GM21423 (cell line): ENCODE measurements at regions not wholly inside any gene's neighbourhood (a gene's known extent, or its start where the extent isn't known, plus 50 kb on each side); places are given as distances from the start of the nearest gene placed in this dataset.

Source experiments
- ATAC-seq: cut with Tn5 transposase; IDR thresholded peaks from one replicate; pipeline ENCODE4 v1.9.1; 2021; ENCODE audit warnings: mild to moderate bottlenecking, moderate library complexity; ENCODE audit not compliant: unreplicated experiment

GRCh38 chr3:72441284-72441994 is 406.8 kb downstream of the SHQ1 start:
- ATAC-seq: no peak

- no peak for ATAC-seq
Observed at GRCh38 chr3:72440491-72440890, 407.8 kb downstream of the SHQ1 start.

GRCh38 chr3:72439321-72440183 is 408.7 kb downstream of the SHQ1 start:
- ATAC-seq: peak; percentile 66

GRCh38 chr3:72437661-72438406 is 410.4 kb downstream of the SHQ1 start:
- ATAC-seq: no peak

DNA sequence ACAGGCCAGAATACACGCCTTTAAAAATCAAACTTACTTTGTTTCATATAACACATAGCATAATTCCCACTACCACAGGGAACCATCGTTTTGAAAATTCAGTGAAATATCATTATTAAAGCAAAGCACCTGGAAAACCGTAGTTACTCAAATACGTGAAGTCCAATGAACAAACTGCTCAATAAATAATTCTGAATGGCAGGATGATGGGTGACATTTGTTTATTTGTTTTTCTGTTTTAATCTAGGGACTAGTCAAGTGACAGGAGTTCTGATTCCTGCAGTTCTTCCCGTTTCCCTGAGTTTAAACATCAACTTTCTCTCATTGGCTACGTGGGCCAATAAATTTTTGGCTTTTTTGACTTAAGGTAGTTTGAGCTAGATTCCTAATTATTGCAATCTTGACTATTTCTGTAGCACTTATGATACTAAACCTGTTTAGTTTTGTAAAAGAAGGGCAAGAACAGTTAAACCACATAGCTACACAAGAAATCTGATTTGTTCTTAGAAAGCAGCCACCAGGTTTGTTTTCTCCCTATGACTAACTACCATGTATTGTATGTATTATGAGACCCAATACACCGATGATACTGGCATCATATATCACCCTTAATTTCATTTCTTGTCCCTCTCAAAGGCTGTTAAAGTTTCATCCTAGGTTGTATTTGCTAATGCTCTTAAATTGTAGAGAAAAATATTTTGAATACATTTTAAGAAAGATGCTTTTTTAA is 411.2 kb downstream of the SHQ1 start:
- no peak for ATAC-seq

- ATAC-seq: no peak
Observed at GRCh38 chr3:72434296-72434695, 413.9 kb downstream of the SHQ1 start.

DNA sequence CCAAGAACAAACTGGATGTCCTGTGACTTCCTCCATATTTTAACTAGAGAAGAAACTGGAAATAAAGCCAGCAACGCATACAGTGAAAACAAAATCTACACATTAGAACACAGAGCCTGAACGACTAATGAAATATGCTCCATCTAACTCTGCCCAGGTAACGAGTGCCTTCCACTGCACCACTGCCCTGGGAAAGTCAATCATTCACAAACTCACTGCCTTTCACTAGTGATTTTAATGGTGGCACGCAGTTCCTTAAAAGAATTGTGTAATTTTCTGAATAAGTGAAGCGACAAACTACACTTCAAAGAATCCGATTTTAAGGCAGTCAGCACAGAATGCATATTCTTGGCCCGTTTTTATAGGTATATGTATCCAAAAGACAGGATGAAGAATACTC is 416.0 kb downstream of the SHQ1 start:
- ATAC-seq: no peak

- no peak for ATAC-seq
Observed at GRCh38 chr3:72429589-72430353, 418.5 kb downstream of the SHQ1 start.

DNA sequence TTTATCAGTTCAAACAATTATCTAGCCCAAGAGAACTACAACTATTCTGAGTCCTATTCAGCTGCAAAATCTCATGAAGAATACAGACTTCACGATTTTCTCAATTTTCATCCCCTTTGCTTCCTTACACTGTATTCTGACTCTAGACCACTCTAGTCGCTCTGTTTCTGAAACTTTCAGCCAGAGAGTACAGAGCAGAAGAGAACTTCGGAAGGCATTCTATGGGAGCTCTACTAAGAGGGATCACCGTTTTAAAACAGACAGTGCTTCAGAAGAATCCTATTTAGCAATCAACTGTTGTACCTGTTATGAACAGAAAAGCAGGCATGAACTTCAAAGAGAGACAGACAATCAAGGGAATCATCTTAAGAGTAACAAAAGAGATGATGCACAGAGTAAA is 419.4 kb downstream of the SHQ1 start:
- no peak for ATAC-seq

- ATAC-seq: no peak
Observed at GRCh38 chr3:72427624-72428023, 420.6 kb downstream of the SHQ1 start.

GRCh38 chr3:72426618-72427397 is 421.4 kb downstream of the SHQ1 start:
- ATAC-seq: peak; percentile 59

- ATAC-seq: no peak
Observed at GRCh38 chr3:72423643-72424042, 424.6 kb downstream of the SHQ1 start.

GRCh38 chr3:72421786-72422185 is 426.5 kb downstream of the SHQ1 start:
- no peak for ATAC-seq

DNA sequence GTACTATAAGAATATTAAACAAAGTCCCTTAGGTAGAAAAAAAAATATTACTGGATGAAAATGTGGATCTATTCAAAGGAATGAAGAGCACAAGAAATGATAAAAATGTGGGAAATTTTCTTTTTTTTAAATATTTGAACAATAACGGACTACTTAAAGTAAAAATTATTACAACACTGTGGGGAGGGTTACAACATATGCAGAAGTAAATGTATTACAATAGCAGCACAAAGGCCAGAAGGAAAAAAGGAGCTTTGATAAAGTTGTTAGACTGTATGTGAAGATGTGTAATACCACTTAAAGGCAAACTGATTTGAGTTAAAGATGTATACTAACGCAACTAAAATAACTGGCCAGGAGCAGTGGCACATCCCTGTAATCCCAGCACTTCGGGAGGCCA is 427.1 kb downstream of the SHQ1 start:
- ATAC-seq: no peak

GRCh38 chr3:72418856-72419255 is 429.4 kb downstream of the SHQ1 start:
- no peak for ATAC-seq

DNA sequence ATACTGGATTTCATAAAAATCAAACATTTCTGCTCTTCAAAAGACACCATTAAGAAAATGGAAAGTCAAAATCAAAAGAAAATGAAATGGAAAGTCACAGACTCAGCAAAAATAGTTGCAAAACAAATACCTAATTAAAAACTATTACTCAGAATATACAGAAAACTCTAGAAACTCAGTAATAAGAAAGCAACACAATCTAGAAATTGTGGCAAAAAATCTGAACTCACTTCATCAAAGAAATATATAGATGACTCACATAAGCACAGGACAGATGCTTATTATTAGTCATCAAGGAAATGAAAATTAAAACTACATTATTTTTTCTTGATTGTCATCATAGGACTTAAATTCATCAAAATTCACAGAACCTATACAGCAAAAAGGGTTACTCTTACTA is 430.0 kb downstream of the SHQ1 start:
- no peak for ATAC-seq

- no peak for ATAC-seq
Observed at GRCh38 chr3:72414481-72415016, 433.7 kb downstream of the SHQ1 start.

DNA sequence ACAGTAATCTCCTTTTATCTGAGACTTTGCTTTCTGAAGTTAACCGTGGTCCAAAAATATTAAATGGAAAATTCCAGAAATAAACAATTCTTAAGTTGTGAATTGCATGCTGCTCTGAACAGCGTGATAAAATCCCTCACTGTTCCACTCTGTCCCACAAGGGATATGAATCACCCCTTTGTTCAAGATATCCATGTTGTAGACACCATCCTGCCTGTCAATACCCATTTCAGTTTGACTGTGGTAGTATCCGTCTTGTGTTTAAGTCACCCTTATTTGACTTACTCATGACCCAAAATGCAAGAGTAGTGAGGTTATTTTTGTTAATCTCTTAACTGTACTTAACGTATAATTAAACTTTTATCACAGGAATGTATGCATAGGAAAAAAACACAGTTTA is 435.0 kb downstream of the SHQ1 start:
- ATAC-seq: no peak

DNA sequence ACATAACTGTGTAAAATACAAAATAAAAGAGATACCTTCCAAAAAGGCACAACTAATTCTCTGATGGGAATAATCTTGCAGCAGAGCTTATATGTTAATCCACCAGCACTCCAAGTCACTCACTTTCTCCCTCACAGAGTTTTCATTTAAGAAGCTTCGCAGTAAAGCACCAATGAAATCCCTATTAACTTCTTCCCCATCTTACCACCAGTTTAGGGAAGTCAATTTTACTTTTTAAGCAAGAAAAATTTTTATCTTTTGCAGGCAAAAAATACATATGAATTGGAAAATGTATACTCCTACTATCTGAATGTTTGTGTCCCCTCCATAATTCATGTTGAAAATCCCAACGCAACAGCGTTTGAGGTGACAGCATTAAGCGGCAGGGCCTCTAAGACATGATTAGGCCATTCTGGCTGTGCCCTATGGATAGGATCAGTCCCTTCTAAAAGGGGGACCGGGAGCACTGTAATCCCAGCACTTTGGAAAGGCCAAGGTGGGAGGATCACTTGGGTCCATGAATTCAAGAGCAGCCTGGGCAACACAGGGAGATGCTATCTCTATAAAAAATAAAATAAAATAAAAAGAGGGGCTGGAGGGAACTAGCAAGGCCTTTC is 435.8 kb downstream of the SHQ1 start:
- no peak for ATAC-seq
